Testis (tissue), 2 donors: ENCODE measurements at regions not wholly inside any gene's neighbourhood (a gene's known extent, or its start where the extent isn't known, plus 50 kb on each side); places are given as distances from the start of the nearest gene placed in this dataset.
"Not testable (repeated sequence)": the region's sequence is repeated elsewhere in the genome, so short reads cannot be mapped to it uniquely, and the experiment has no call there.

Experiments
- DNase-seq: peaks from one replicate; pipeline ENCODE4 v3.0.0-alpha.2; 2019
- H3K27ac ChIP-seq, 2 donors: fragments of 200-600 bp; sonication (generic); one replicate each; pipeline ENCODE4 v1.5.1; 2019
- H3K27me3 ChIP-seq: fragments of 200-600 bp; sonication (generic); one replicate; pipeline ENCODE4 v1.5.1; 2019
- H3K36me3 ChIP-seq: fragments of 200-600 bp; sonication (generic); one replicate; pipeline ENCODE4 v1.5.1; 2017; ENCODE audit warnings: low read depth; ENCODE audit errors: missing control alignments
- H3K4me1 ChIP-seq: fragments of 200-600 bp; sonication (generic); one replicate; pipeline ENCODE4 v1.5.1; 2019
- H3K4me3 ChIP-seq, 2 donors: fragments of 200-600 bp; sonication (generic); one replicate each; pipeline ENCODE4 v1.5.1; 2017 to 2019
- H3K9me3 ChIP-seq: fragments of 200-600 bp; sonication (generic); one replicate; pipeline ENCODE4 v1.5.1; 2017
- CTCF ChIP-seq, 3 experiments: fragments of 450-650 bp in 2 of 3; fragments of 200-600 bp in 1 of 3; sonication (generic) in 1 of 3; IDR thresholded peaks; one replicate each; pipeline ENCODE4 v1.5.1; 2016 to 2019; ENCODE audit warnings: antibody characterized with exemption in 3 of 3, mild to moderate bottlenecking in 2 of 3, moderate library complexity in 1 of 3
- POLR2A ChIP-seq: fragments of 450-650 bp; IDR thresholded peaks from one replicate; pipeline ENCODE4 v1.6.1; 2017; ENCODE audit warnings: antibody characterized with exemption, mild to moderate bottlenecking, moderate library complexity
- WGBS, 2 donors: methylation state at CpG; one replicate each; pipeline ENCODE4 v1.1.5; 2018; 5-methylcytosine and 5-hydroxymethylcytosine counted together
- intact Hi-C: fragments of 100-400 bp; cut with DNase I; formaldehyde crosslinking; loops from one replicate; pipeline ENCODE4 v1.15.1; 2023; ENCODE audit warnings: low total_unique reads

DNA sequence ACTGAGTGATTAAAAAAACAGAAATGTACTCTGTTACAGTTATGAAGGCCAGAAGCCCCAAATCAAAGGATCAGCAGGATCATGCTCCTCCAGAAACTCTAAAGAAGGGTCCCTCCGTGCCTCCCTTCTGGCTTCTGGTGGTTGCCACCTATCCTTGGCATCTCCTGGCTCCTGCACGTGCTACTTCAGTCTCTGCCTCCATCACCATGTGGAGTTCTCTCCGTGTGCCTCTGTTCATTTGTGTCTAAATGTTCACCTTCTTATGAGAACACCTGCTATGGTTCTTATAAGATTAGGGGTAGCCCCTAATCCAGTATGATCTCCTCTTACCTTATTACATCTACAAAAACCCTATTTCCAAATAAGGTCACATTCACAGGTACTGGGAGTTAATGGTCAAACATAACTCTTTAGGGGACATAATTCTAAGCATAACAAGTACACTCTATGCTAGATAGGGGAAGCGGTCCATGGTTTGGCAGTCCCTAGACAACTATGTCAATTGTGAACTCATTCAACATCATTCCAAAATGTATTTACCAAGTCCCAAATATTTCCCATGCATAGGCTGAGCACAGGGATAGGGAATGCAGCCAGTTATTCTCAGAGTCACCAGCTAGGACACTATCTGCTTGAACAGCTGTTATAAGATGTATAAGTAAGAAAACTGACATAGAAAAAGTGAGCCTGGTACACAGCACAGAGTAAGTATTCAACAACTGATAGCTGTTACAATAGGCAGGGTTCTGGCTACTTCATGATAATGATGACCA is 295.5 kb upstream of the BOD1L1 start:
- Histone ChIP-seq H3K4me3 (no peak overlapping the region), H3K4me1 (peaks cover 17% of the 10 kb centered on the region), H3K9me3 (no peaks in the 10 kb centered on the region), H3K27ac (no peak overlapping the region), H3K36me3 (no peaks in the 10 kb centered on the region), H3K27me3 (no peaks in the 10 kb centered on the region)
- no peak for TF ChIP-seq CTCF (IDR thresholded peaks at IDR 0.05)
- no peak for TF ChIP-seq POLR2A
- 59% methylated on average over 4 of the region's 4 CpGs for WGBS, 2 donors
- no peak for DNase-seq
- intact Hi-C loops: no loop called here

DNA sequence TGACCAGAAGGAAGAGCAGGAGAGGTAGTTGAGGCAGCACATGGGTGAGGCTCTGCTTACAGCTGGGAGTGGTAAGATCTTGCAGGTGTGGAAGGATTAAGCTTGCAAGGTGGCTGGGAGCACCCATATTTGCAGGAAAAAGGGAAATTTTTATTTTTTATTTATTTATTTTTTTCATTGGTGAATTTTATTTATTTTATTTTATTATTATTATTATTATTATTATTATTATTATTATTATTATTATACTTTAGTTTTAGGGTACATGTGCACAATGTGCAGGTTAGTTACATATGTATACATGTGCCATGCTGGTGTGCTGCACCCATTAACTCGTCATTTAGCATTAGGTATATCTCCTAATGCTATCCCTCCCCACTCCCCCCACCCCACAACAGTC is 297.4 kb upstream of the BOD1L1 start:
- H3K27ac ChIP-seq, H3K27me3 ChIP-seq, intact Hi-C loops, H3K9me3 ChIP-seq, H3K36me3 ChIP-seq, DNase-seq, H3K4me3 ChIP-seq: not testable (repeated sequence)
- WGBS, 2 donors: 71 to 85% methylated on average over 1 of the region's 1 CpG
- peaks cover 15% of the 10 kb centered on the region for H3K4me1 ChIP-seq

- Histone ChIP-seq H3K36me3 (no peaks in the 10 kb centered on the region), H3K27me3 (no peaks in the 10 kb centered on the region), H3K4me3 (no peak overlapping the region), H3K27ac (no peak overlapping the region), H3K4me1 (peaks cover 14% of the 10 kb centered on the region), H3K9me3 (no peaks in the 10 kb centered on the region)
- no peak for DNase-seq
- 81 to 88% methylated on average over 7 of the region's 7 CpGs for WGBS, 2 donors
- TF ChIP-seq POLR2A (no peak), CTCF (IDR thresholded peaks at IDR 0.05) (no peak)
- intact Hi-C loops: no loop called here
Observed at GRCh38 chr4:13928214-13928613, 300.7 kb upstream of the BOD1L1 start.

GRCh38 chr4:13930155-13930554 is 302.6 kb upstream of the BOD1L1 start:
- H3K36me3 ChIP-seq: no peaks in the 10 kb centered on the region
- no peak overlapping the region for H3K4me3 ChIP-seq
- no peaks in the 10 kb centered on the region for H3K27me3 ChIP-seq
- peaks cover 21% of the 10 kb centered on the region for H3K4me1 ChIP-seq
- DNase-seq: no peak
- TF ChIP-seq CTCF (IDR thresholded peaks at IDR 0.05) (no peak), POLR2A (no peak)
- intact Hi-C loops: no loop called here
- H3K9me3 ChIP-seq: no peaks in the 10 kb centered on the region
- 86 to 89% methylated on average over 4 of the region's 4 CpGs for WGBS, 2 donors
- H3K27ac ChIP-seq: no peak overlapping the region

DNA sequence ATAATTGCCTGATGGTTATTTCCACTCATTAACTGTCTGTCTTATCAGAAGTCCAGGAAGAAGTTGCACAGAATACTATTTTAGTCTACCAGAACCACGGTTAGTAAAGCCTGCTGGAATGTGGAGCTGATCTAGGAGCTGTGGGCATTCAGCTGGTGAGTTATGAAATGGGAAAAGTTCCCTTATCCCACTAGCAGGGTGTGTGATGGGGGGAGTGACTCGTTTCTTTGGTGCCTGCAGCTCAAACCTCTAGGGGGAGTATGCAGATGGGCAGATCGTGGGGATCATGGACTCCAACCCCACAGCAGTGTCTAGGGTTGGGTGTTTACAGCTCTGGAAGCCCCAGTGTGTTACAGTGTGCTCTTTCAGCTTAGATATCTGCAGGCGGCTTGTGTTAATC is 305.7 kb upstream of the BOD1L1 start:
- no peaks in the 10 kb centered on the region for H3K36me3 ChIP-seq
- H3K27me3 ChIP-seq: no peaks in the 10 kb centered on the region
- no peak overlapping the region for H3K4me3 ChIP-seq
- DNase-seq: no peak
- H3K9me3 ChIP-seq: no peaks in the 10 kb centered on the region
- H3K4me1 ChIP-seq: peaks cover 27% of the 10 kb centered on the region
- H3K27ac ChIP-seq: peak overlapping the region; percentile 49 to 68
- intact Hi-C loops: no loop called here
- 56 to 70% methylated on average over 4 of the region's 4 CpGs for WGBS, 2 donors
- TF ChIP-seq CTCF (IDR thresholded peaks at IDR 0.05) (peak in 1 of 3 experiments; percentile 5), POLR2A (no peak)
